ENCODE measurements at regions not wholly inside any gene's neighbourhood (a gene's known extent, or its start where the extent isn't known, plus 50 kb on each side); places are given as distances from the start of the nearest gene placed in this dataset.

- Histone ChIP-seq H3K27me3 (ENCODE audit: control insufficient read depth, insufficient read depth, low read length) (peaks cover 2% of the 10 kb centered on the region; the same call in 1 of the 2 replicates), H3K9me3 (ENCODE audit: control insufficient read depth, insufficient read depth, low read depth, low read length) (no peaks in the 10 kb centered on the region), H3K36me3 (ENCODE audit: control insufficient read depth, insufficient read depth, low read length) (no peaks in the 10 kb centered on the region), H3K27ac (ENCODE audit: low read length) (no peak overlapping the region), H3K4me3 (ENCODE audit: low read depth in 2 of 2, low read length in 2 of 2) (no peak overlapping the region), H3K4me1 (ENCODE audit: control insufficient read depth, insufficient read depth, low read length) (no peaks in the 10 kb centered on the region)
- TF ChIP-seq SIN3A (IDR thresholded peaks at IDR 0.05; ENCODE audit: borderline replicate concordance, insufficient read depth, low read depth, low read length) (no peak), TCF7L2 (IDR thresholded peaks at IDR 0.05; ENCODE audit: low read depth, low read length) (no peak), POLR2AphosphoS5 (IDR thresholded peaks at IDR 0.05; ENCODE audit: low read depth, low read length) (no peak), REST (IDR thresholded peaks at IDR 0.05; ENCODE audit: insufficient read depth in 1 of 2, low read depth in 2 of 2, low read length in 1 of 2) (no peak), CTCF (IDR thresholded peaks at IDR 0.05) (no peak)
- ATAC-seq (no peak), DNase-seq (ENCODE audit: low read depth, low spot score) (no peak)
- no TSS peak for BruUV-seq (replicated peaks)
- in situ Hi-C loops (cut with HindIII; ENCODE audit: low pct_unique_long_range_greater_than_20kb, low sequenced_read_pairs) (no loop called here), intact Hi-C loops (cut with micrococcal nuclease; ENCODE audit: unreplicated experiment) (no loop called here)
- ChIA-PET POLR2A (interaction anchor here (0.8 kb wide), 1 partner anchor 794 kb away, joined by 9 read pairs; no protein-coding TSS in a partner anchor), CTCF (no interaction called here)
Measured at GRCh38 chr2:215671691-215672090, 235.8 kb upstream of the FN1 start.

GRCh38 chr2:215671244-215671643 lies 235.4 kb upstream of the FN1 start:
- H3K27me3 ChIP-seq (ENCODE audit: control insufficient read depth, insufficient read depth, low read length): peaks cover 2% of the 10 kb centered on the region; the same call in 1 of the 2 replicates
- in situ Hi-C loops (cut with HindIII; ENCODE audit: low pct_unique_long_range_greater_than_20kb, low sequenced_read_pairs): no loop called here
- H3K9me3 ChIP-seq (ENCODE audit: control insufficient read depth, insufficient read depth, low read depth, low read length): no peaks in the 10 kb centered on the region
- no TSS peak for BruUV-seq (replicated peaks)
- ATAC-seq: no peak
- CTCF ChIA-PET: no interaction called here
- POLR2A ChIA-PET: interaction anchor here (0.8 kb wide), 1 partner anchor 794 kb away, joined by 9 read pairs; no protein-coding TSS in a partner anchor
- no peak for DNase-seq (ENCODE audit: low read depth, low spot score)
- H3K36me3 ChIP-seq (ENCODE audit: control insufficient read depth, insufficient read depth, low read length): no peaks in the 10 kb centered on the region
- H3K4me3 ChIP-seq (ENCODE audit: low read depth in 2 of 2, low read length in 2 of 2): no peak overlapping the region
- intact Hi-C loops (cut with micrococcal nuclease; ENCODE audit: unreplicated experiment): no loop called here
- no peaks in the 10 kb centered on the region for H3K4me1 ChIP-seq (ENCODE audit: control insufficient read depth, insufficient read depth, low read length)
- TF ChIP-seq REST (IDR thresholded peaks at IDR 0.05; ENCODE audit: insufficient read depth in 1 of 2, low read depth in 2 of 2, low read length in 1 of 2) (no peak), SIN3A (IDR thresholded peaks at IDR 0.05; ENCODE audit: borderline replicate concordance, insufficient read depth, low read depth, low read length) (no peak), TCF7L2 (IDR thresholded peaks at IDR 0.05; ENCODE audit: low read depth, low read length) (no peak), CTCF (IDR thresholded peaks at IDR 0.05) (no peak), POLR2AphosphoS5 (IDR thresholded peaks at IDR 0.05; ENCODE audit: low read depth, low read length) (no peak)
- no peak overlapping the region for H3K27ac ChIP-seq (ENCODE audit: low read length)
